GM12865 (cell line): ENCODE measurements at regions not wholly inside any gene's neighbourhood (a gene's known extent, or its start where the extent isn't known, plus 50 kb on each side); places are given as distances from the start of the nearest gene placed in this dataset.
"Not testable (repeated sequence)": the region's sequence is repeated elsewhere in the genome, so short reads cannot be mapped to it uniquely, and the experiment has no call there.

ENCODE experiments used
- DNase-seq: peaks from one replicate; pipeline ENCODE4 v3.0.0; 2010; ENCODE audit warnings: low read depth
- H3K4me3 ChIP-seq: 2 replicates; pipeline ENCODE4 v1.5.1; 2011; ENCODE audit warnings: mild to moderate bottlenecking, low read depth, low read length, control low read depth
- CTCF ChIP-seq: IDR thresholded peaks from 2 replicates; pipeline ENCODE4 v1.5.1; 2011; ENCODE audit warnings: low read length, control low read depth, low read depth, inconsistent platforms; ENCODE audit not compliant: insufficient read depth; ENCODE audit errors: missing control alignments

- no peak for DNase-seq
- no peak for TF ChIP-seq CTCF
- H3K4me3 ChIP-seq, result no peak overlapping the region
Observed at GRCh38 chr7:126065766-126066165, 1136.1 kb upstream of the POT1 start.

DNA sequence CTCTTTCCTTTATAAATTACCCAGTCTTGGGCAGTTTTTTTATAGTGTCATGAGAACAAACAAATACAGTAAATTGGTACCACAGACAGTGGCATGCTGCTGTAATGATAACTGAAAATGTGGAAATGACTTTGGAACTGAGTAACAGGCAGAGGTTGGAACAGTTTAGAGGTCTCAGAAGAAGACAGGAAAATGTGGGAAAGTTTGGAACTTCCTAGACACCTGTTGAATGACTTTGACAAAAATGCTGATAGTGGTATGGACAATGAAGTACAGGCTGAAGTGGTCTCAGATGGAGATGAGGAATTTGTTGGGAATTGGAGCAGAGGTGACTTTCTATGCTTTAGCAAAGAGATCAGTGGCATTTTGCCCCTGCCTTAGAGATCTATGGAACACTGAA lies 1128.4 kb upstream of the POT1 start:
- no peak overlapping the region for H3K4me3 ChIP-seq
- DNase-seq, result no peak
- no peak for TF ChIP-seq CTCF

DNA sequence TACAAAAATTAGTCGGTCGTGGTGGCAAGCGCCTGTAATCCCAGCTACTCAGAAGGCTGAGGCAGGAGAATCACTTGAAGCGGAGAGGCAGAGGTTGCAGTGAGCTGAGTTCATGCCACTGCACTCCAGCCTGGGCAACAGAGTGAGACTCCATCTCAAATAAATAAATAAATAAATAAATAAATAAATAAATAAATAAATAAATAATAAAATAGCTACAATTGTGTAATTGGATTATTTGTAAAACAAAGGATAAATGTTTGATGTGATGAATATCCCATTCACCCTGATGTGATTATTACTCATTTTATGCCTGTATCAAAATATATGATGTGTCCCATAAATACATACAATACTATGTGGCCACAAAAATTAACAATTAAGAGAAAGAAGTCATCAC lies 1127.0 kb upstream of the POT1 start:
- not testable (repeated sequence) for DNase-seq, H3K4me3 ChIP-seq

- no peak for TF ChIP-seq CTCF
- no peak for DNase-seq
- no peak overlapping the region for H3K4me3 ChIP-seq
Observed at GRCh38 chr7:126052229-126052628, 1122.6 kb upstream of the POT1 start.

- H3K4me3 ChIP-seq, result no peak overlapping the region
- no peak for TF ChIP-seq CTCF
- DNase-seq, result no peak
Observed at GRCh38 chr7:126044662-126045061, 1115.0 kb upstream of the POT1 start.

GRCh38 chr7:126041472-126041871 lies 1111.8 kb upstream of the POT1 start:
- no peak overlapping the region for H3K4me3 ChIP-seq
- no peak for DNase-seq
- no peak for TF ChIP-seq CTCF

GRCh38 chr7:126040114-126041045 lies 1110.8 kb upstream of the POT1 start:
- no peak for TF ChIP-seq CTCF
- H3K4me3 ChIP-seq, result no peak overlapping the region
- no peak for DNase-seq
